Muscle of back (tissue), 3 donors: ENCODE measurements at regions not wholly inside any gene's neighbourhood (a gene's known extent, or its start where the extent isn't known, plus 50 kb on each side); places are given as distances from the start of the nearest gene placed in this dataset.
"Not testable (repeated sequence)": the region's sequence is repeated elsewhere in the genome, so short reads cannot be mapped to it uniquely, and the experiment has no call there.

Source experiments
- DNase-seq, 3 donors: peaks; one replicate each; pipeline versions ENCODE4 v3.0.0 to v3.0.0-alpha.2; 2013

GRCh38 chr2:187684174-187684573 lies 129.9 kb upstream of the TFPI start:
- DNase-seq, result peak in 2 of 3 donors; percentile 7 to 45

- DNase-seq, result no peak
These were observed 132.3 kb upstream of the TFPI start for GRCh38 chr2:187686416-187687024.

- DNase-seq, result no peak
These were observed 133.3 kb upstream of the TFPI start for GRCh38 chr2:187687585-187687984.

GRCh38 chr2:187689372-187689771 lies 135.1 kb upstream of the TFPI start:
- no peak for DNase-seq

- DNase-seq, result no peak
These were observed 139.7 kb upstream of the TFPI start for GRCh38 chr2:187693923-187694322.

- not testable (repeated sequence) for DNase-seq
These were observed 142.4 kb upstream of the TFPI start for GRCh38 chr2:187696644-187697043.

- DNase-seq, result no peak
These were observed 144.3 kb upstream of the TFPI start for GRCh38 chr2:187698374-187699110.

GRCh38 chr2:187702157-187702556 lies 147.9 kb upstream of the TFPI start:
- no peak for DNase-seq

GRCh38 chr2:187708272-187708671 lies 154.0 kb upstream of the TFPI start:
- no peak for DNase-seq

GRCh38 chr2:187709065-187709464 lies 154.8 kb upstream of the TFPI start:
- no peak for DNase-seq

- no peak for DNase-seq
These were observed 156.7 kb upstream of the TFPI start for GRCh38 chr2:187710791-187711521.

- no peak for DNase-seq
These were observed 161.4 kb upstream of the TFPI start for GRCh38 chr2:187715590-187715989.

GRCh38 chr2:187716301-187716700 lies 162.1 kb upstream of the TFPI start:
- DNase-seq, result no peak

- no peak for DNase-seq
These were observed 163.9 kb upstream of the TFPI start for GRCh38 chr2:187718092-187718491.

GRCh38 chr2:187719510-187719909 lies 165.3 kb upstream of the TFPI start:
- no peak for DNase-seq

GRCh38 chr2:187748958-187749357 lies 194.7 kb upstream of the TFPI start:
- DNase-seq, result peak in 1 of 3 donors; percentile 1

GRCh38 chr2:187749804-187750431 lies 195.7 kb upstream of the TFPI start:
- peak in 1 of 3 donors; percentile 2 for DNase-seq

- no peak for DNase-seq
These were observed 214.8 kb upstream of the TFPI start for GRCh38 chr2:187768995-187769394.

GRCh38 chr2:187769437-187769836 lies 215.2 kb upstream of the TFPI start:
- DNase-seq, result no peak

- peak in 1 of 3 donors; percentile 21 for DNase-seq
These were observed 220.4 kb upstream of the TFPI start for GRCh38 chr2:187774551-187775071.

- DNase-seq, result no peak
These were observed 221.0 kb upstream of the TFPI start for GRCh38 chr2:187775196-187775595.

- DNase-seq, result no peak
These were observed 221.4 kb upstream of the TFPI start for GRCh38 chr2:187775651-187776050.
